ENCODE measurements at regions not wholly inside any gene's neighbourhood (a gene's known extent, or its start where the extent isn't known, plus 50 kb on each side); places are given as distances from the start of the nearest gene placed in this dataset.

GRCh38 chr3:68467465-68467864 lies 464.9 kb downstream of the TAFA4 start:
- DNase-seq (ENCODE audit: low read depth): no peak

- DNase-seq (ENCODE audit: low read depth): no peak
These were observed 473.8 kb downstream of the TAFA4 start for GRCh38 chr3:68458581-68458980.

- no peak for DNase-seq (ENCODE audit: low read depth)
These were observed 483.6 kb downstream of the TAFA4 start for GRCh38 chr3:68448510-68449383.

GRCh38 chr3:68447885-68448284 lies 484.5 kb downstream of the TAFA4 start:
- no peak for DNase-seq (ENCODE audit: low read depth)

GRCh38 chr3:68441054-68441453 lies 491.3 kb downstream of the TAFA4 start:
- DNase-seq (ENCODE audit: low read depth): no peak

GRCh38 chr3:68436619-68437401 lies 495.5 kb downstream of the TAFA4 start:
- no peak for DNase-seq (ENCODE audit: low read depth)

GRCh38 chr3:68428495-68428894 lies 503.9 kb downstream of the TAFA4 start:
- DNase-seq (ENCODE audit: low read depth): no peak

GRCh38 chr3:68424796-68425460 lies 507.4 kb downstream of the TAFA4 start:
- DNase-seq (ENCODE audit: low read depth): no peak

- no peak for DNase-seq (ENCODE audit: low read depth)
These were observed 523.7 kb downstream of the TAFA4 start for GRCh38 chr3:68408626-68409025.

GRCh38 chr3:68403741-68404140 lies 528.6 kb downstream of the TAFA4 start:
- no peak for DNase-seq (ENCODE audit: low read depth)

GRCh38 chr3:68402235-68402918 lies 530.0 kb downstream of the TAFA4 start:
- no peak for DNase-seq (ENCODE audit: low read depth)

GRCh38 chr3:68378631-68379030 lies 553.7 kb downstream of the TAFA4 start:
- DNase-seq (ENCODE audit: low read depth): no peak

- DNase-seq (ENCODE audit: low read depth): no peak
These were observed 558.6 kb downstream of the TAFA4 start for GRCh38 chr3:68373727-68374126.

GRCh38 chr3:68363796-68364195 lies 568.6 kb downstream of the TAFA4 start:
- no peak for DNase-seq (ENCODE audit: low read depth)

GRCh38 chr3:68360492-68360891 lies 571.9 kb downstream of the TAFA4 start:
- no peak for DNase-seq (ENCODE audit: low read depth)

GRCh38 chr3:68345781-68346180 lies 586.6 kb downstream of the TAFA4 start:
- DNase-seq (ENCODE audit: low read depth): no peak

GRCh38 chr3:68342426-68342825 lies 589.9 kb downstream of the TAFA4 start:
- no peak for DNase-seq (ENCODE audit: low read depth)

GRCh38 chr3:68336042-68336441 lies 596.3 kb downstream of the TAFA4 start:
- no peak for DNase-seq (ENCODE audit: low read depth)

- no peak for DNase-seq (ENCODE audit: low read depth)
These were observed 597.9 kb downstream of the TAFA4 start for GRCh38 chr3:68334367-68334986.

- no peak for DNase-seq (ENCODE audit: low read depth)
These were observed 604.3 kb downstream of the TAFA4 start for GRCh38 chr3:68328049-68328448.

- DNase-seq (ENCODE audit: low read depth): no peak
These were observed 616.4 kb downstream of the TAFA4 start for GRCh38 chr3:68315964-68316363.

GRCh38 chr3:68315546-68315945 lies 616.8 kb downstream of the TAFA4 start:
- DNase-seq (ENCODE audit: low read depth): no peak

Data from stimulated activated CD8-positive, alpha-beta memory T cell treated with anti-CD3 and anti-CD28 coated beads, Interleukin-15, amount 100 ng/mL, for 1 hour (primary cell).